CD4-positive, alpha-beta T cell treated with Interleukin-17A for 1 hour (primary cell): ENCODE measurements at regions not wholly inside any gene's neighbourhood (a gene's known extent, or its start where the extent isn't known, plus 50 kb on each side); places are given as distances from the start of the nearest gene placed in this dataset.

Source experiments
- DNase-seq: peaks from one replicate; pipeline ENCODE4 v3.0.0-alpha.2; 2020

- DNase-seq, result no peak
Measured at GRCh38 chrY:21175505-21175904, 335.6 kb upstream of the RBMY1B start.

DNA sequence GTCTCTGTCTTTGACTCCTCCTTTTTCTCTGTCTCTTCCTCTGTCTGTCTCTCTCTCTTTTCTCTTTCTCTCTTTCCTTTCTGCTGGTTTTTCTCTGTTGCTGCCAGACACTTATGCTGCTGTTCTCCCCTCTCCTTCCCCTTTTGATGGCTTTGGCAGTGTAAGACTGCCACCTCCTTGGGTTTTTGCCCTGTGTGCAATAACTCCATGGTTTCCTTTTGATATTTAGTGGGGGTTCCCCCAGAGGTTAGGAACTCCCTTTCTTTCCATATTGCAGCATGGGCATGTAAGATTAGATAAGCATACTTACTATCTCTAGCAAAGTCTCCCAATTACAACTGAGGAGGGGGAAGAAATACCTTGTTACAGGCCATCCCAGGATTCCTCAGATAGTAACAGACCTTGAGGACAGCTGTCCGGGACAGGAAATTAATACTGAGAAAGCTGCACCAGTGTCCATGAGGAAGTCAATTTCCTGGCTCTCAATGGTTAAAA is 333.8 kb upstream of the RBMY1B start:
- DNase-seq, result no peak

GRCh38 chrY:21178281-21178680 is 332.9 kb upstream of the RBMY1B start:
- DNase-seq, result no peak

GRCh38 chrY:21180921-21181320 is 330.2 kb upstream of the RBMY1B start:
- DNase-seq, result peak; percentile 55

DNA sequence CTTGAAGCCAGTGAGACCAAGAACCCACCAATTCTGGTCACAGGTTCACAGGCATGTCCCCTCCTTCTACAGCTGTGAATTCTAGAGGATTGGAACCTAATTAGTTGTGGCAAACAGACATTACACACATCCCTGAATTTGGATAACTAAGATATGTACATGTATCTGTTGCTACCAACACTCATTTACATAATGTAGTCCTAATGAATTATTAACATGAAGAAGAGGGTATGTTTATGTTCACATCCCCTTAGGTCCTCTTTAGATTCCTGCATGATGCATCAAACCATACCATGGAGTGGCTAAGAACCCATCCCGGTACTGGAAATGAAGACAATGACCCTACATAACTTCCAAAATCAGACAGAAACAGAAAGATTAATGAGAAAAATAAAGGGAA is 326.9 kb upstream of the RBMY1B start:
- no peak for DNase-seq

DNA sequence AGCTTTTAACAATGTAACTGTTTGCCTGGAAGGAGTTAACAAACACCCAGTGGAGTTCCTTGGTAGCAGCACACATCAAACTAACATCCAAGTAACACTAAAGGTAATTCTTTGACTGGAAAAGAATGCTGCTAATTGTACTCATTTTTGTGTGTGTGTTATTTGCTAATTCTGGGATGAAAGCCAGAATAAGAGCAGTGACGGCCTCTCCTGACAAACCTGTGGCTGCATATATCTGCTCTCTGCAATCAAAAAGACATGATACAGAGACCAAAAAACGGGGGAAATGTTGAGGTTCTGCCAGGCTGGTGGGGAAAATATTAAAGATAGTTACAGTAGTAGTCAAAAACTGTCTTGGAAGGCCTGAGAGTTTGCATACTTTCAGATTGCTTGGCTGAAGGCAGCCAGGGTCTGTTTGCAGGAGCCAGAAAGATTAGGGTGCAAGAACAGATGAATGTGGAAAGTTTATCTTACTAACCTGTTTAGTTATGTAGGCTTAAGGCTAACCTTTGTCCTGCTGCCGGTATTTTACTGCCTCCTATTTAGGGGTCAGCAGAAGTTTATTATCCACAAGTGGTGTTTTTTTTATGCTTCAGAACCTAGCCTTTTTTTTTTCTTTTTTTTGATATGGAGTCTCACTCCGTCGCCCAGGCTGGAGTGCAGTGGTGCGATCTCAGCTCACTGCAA is 325.6 kb upstream of the RBMY1B start:
- DNase-seq, result no peak

- no peak for DNase-seq
Measured at GRCh38 chrY:21192694-21193093, 318.4 kb upstream of the RBMY1B start.

- no peak for DNase-seq
Measured at GRCh38 chrY:21200246-21200645, 310.9 kb upstream of the RBMY1B start.

GRCh38 chrY:21227849-21228248 is 283.3 kb upstream of the RBMY1B start:
- no peak for DNase-seq

DNA sequence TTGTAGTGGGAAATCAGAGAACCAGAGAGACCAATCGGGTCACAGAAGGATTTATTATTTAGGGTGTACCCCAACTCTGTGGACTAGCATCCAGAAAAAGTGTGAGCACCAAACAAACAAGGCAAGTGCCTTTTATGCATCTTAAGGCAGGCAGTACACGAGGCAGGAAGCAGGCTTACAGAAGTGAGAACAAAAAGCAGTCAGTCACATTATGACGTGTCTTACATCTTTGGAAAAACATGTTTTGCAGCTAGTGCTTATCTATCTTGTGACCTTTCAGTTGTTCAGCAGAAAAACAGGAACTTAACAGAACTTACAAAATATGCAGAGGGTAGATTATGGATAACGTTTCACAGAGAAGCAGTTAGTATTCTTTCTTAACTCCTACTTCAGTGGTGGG is 270.9 kb upstream of the RBMY1B start:
- peak; percentile 77 for DNase-seq

DNA sequence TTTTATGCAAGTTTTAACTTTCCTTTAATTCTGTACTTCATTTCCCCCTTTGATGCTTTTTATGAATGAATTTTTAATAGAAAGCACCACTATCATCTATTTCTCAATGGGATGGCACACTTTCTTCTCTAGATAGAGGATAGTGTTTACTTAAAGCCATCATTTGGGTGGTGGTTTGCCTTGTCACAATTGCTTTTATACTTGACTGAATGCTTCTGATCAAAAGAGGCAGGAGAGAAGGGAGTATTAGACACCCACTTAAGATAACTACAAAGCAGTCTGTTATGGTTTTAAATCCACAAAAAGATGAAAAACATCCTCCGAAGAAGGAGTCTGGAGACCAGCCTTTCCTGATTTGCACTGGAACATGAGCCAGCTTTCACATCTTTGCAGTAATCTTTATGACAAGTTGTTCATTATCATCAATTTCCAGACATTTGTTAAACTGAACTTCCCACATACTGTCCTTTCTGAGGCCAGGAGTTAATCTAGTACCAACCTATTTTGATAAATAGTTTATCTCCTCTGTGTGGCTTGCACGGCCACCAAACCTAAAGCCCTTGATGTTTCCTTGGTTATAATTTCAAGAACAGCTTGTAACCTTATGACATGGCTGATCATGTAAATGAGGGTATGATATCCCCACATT is 270.4 kb upstream of the RBMY1B start:
- DNase-seq, result no peak

- no peak for DNase-seq
Measured at GRCh38 chrY:21242793-21243192, 268.3 kb upstream of the RBMY1B start.

GRCh38 chrY:21246780-21247179 is 264.4 kb upstream of the RBMY1B start:
- DNase-seq, result peak; percentile 25

DNA sequence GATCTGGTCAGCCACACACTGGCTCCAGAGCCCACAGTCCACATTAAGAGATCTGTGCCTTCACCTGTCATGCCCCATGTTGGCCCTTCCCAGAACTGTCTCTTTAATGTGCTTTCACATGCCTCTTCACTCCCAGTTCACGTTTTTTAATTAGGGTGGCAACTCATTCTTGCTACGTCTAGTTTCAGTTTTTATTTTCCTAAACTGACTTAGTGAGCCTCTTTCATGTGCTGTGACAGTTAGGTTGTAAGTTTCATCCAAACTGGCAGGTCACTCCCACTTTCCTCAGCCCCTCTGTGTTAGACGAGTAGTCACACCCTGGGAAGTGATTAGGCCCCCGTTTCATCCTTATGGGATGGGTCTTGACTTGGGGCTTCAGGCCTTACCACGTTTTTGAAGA is 262.5 kb upstream of the RBMY1B start:
- DNase-seq, result peak; percentile 27

- no peak for DNase-seq
Measured at GRCh38 chrY:21253455-21254248, 257.5 kb upstream of the RBMY1B start.

DNA sequence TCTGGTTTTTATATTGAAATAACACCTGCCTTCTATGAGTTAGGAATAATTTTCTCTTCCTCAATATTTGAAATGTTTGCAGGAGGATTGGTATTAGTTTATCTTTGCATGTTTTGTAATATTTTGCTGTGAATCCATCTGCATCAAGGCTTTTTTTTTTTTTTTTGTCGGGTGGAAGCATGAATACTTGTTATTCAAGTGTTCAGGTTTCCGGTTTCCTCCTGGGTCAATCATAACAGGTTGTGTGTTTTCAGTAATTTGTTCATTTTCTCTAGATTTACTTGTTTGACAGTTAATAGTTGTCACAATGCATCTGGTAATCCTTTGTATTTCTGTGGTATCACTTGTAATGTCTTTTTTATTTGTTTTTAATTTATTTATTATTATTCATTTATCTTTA is 256.7 kb upstream of the RBMY1B start:
- DNase-seq, result peak; percentile 29

- peak; percentile 24 for DNase-seq
Measured at GRCh38 chrY:21256820-21257219, 254.3 kb upstream of the RBMY1B start.

- no peak for DNase-seq
Measured at GRCh38 chrY:21259707-21260106, 251.4 kb upstream of the RBMY1B start.

DNA sequence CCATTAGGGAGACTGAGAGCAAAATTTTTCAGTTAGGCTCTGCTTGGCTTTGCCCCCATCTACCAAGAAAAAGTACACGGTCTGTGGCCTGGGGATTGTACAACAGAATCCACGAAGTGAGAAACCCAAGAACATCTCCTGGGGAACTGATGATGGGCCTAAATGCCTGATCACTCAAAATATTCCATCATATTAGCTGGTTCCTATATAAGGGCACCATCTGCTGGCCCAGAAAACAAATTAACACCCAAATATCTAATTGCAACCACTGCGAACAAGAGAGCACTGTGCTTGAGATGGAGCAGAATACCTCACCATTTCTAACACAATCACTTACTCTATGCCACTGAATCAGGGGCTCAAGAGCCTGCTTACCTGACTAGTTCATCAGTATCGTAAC is 250.8 kb upstream of the RBMY1B start:
- peak; percentile 52 for DNase-seq

GRCh38 chrY:21261158-21261557 is 250.0 kb upstream of the RBMY1B start:
- no peak for DNase-seq

- DNase-seq, result no peak
Measured at GRCh38 chrY:21266751-21267150, 244.4 kb upstream of the RBMY1B start.

DNA sequence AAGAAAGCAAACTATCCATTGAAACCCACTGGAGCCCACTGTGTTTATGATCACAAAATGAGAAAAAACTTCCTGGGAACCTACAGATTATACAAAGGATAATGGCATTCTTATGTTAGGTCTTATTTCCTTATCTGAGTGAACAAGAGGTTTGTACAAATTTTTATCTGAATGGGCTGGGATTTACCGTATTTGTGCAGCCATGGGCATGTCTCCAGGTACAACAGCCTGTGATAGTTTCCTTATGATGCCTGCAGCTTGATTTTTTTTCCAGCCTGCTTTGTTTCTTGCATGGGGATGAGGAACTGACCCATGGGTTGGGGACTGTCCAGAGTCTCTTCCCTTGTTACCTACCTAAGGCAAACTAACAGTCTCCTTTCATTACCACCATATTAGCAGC is 244.0 kb upstream of the RBMY1B start:
- no peak for DNase-seq

- no peak for DNase-seq
Measured at GRCh38 chrY:21287769-21288168, 223.4 kb upstream of the RBMY1B start.

- no peak for DNase-seq
Measured at GRCh38 chrY:21288908-21289307, 222.2 kb upstream of the RBMY1B start.
